HL-60 (cell line): ENCODE measurements at regions not wholly inside any gene's neighbourhood (a gene's known extent, or its start where the extent isn't known, plus 50 kb on each side); places are given as distances from the start of the nearest gene placed in this dataset.

ENCODE experiments used
- CTCF ChIP-seq: IDR thresholded peaks from one replicate; pipeline ENCODE4 v1.5.1; 2011; ENCODE audit warnings: low read length, control low read depth, inconsistent platforms; ENCODE audit not compliant: insufficient read depth
- GABPA ChIP-seq: IDR thresholded peaks from 2 replicates; pipeline ENCODE4 v1.6.1; 2012; ENCODE audit warnings: low read depth
- POLR2AphosphoS5 ChIP-seq: IDR thresholded peaks from 2 replicates; pipeline ENCODE4 v1.6.1; 2012; ENCODE audit warnings: low read depth
- REST ChIP-seq: IDR thresholded peaks from 2 replicates; pipeline ENCODE4 v1.6.1; 2012; ENCODE audit warnings: low read depth; ENCODE audit not compliant: insufficient replicate concordance
- SPI1 ChIP-seq: IDR thresholded peaks from 2 replicates; pipeline ENCODE4 v1.6.1; 2012; ENCODE audit warnings: low read depth, mild to moderate bottlenecking, borderline replicate concordance

DNA sequence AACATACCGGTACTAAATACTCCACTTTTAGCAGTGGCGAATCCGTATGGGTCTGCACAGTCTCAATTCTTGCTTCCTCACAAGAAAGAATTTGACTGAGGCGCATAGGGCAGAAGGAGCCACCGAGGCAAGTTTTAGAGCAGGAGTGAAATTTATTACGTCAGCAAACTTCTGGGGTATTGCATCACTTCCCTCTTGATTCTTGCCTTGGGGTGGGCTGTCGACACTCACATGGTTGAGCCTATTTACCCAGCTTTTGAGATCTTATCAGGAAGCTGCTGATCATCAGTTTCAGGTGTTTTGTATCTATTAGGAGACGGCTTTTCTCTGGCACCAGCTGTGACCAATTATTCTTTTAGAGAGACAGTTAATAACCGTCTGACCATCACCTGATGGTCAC lies 111.5 kb upstream of the CCNH start:
- no peak for TF ChIP-seq REST
- no peak for TF ChIP-seq CTCF
- TF ChIP-seq POLR2AphosphoS5: no peak
- no peak for TF ChIP-seq GABPA
- TF ChIP-seq SPI1: no peak
